HL-60 (cell line): ENCODE measurements at regions not wholly inside any gene's neighbourhood (a gene's known extent, or its start where the extent isn't known, plus 50 kb on each side); places are given as distances from the start of the nearest gene placed in this dataset.

Experiments used
- DNase-seq, 2 experiments: peaks; one replicate each; pipeline ENCODE4 v3.0.0-alpha.2; 2010 to 2020; ENCODE audit warnings: low read depth in 1 of 2, low spot score in 1 of 2
- H3K27ac ChIP-seq: fragments of 250-450 bp; sonication (Bioruptor Pico); replicated peaks from 2 replicates; pipeline ENCODE4 v1.5.1; 2020; ENCODE audit warnings: mild to moderate bottlenecking, moderate library complexity
- H3K27me3 ChIP-seq: fragments of 250-450 bp; sonication (Bioruptor Pico); 2 replicates; pipeline ENCODE4 v1.5.1; 2021; ENCODE audit warnings: mild to moderate bottlenecking, moderate library complexity; ENCODE audit not compliant: insufficient read depth, poor library complexity, severe bottlenecking
- H3K4me3 ChIP-seq: replicated peaks from 2 replicates; pipeline ENCODE4 v1.5.1; 2011; ENCODE audit warnings: mild to moderate bottlenecking, control low read depth, low read length; ENCODE audit not compliant: insufficient read depth
- GABPA ChIP-seq: IDR thresholded peaks from 2 replicates; pipeline ENCODE4 v1.6.1; 2012; ENCODE audit warnings: low read depth
- POLR2AphosphoS5 ChIP-seq: IDR thresholded peaks from 2 replicates; pipeline ENCODE4 v1.6.1; 2012; ENCODE audit warnings: low read depth
- SPI1 ChIP-seq: IDR thresholded peaks from 2 replicates; pipeline ENCODE4 v1.6.1; 2012; ENCODE audit warnings: low read depth, mild to moderate bottlenecking, borderline replicate concordance
- TF ChIP-seq, protein P1 (sequence below): IDR thresholded peaks from one replicate; pipeline ENCODE4 v1.5.1; 2011; ENCODE audit warnings: low read length, control low read depth, inconsistent platforms; ENCODE audit not compliant: insufficient read depth
- TF ChIP-seq, protein P2 (sequence below): IDR thresholded peaks from 2 replicates; pipeline ENCODE4 v1.6.1; 2012; ENCODE audit warnings: low read depth; ENCODE audit not compliant: insufficient replicate concordance

DNA sequence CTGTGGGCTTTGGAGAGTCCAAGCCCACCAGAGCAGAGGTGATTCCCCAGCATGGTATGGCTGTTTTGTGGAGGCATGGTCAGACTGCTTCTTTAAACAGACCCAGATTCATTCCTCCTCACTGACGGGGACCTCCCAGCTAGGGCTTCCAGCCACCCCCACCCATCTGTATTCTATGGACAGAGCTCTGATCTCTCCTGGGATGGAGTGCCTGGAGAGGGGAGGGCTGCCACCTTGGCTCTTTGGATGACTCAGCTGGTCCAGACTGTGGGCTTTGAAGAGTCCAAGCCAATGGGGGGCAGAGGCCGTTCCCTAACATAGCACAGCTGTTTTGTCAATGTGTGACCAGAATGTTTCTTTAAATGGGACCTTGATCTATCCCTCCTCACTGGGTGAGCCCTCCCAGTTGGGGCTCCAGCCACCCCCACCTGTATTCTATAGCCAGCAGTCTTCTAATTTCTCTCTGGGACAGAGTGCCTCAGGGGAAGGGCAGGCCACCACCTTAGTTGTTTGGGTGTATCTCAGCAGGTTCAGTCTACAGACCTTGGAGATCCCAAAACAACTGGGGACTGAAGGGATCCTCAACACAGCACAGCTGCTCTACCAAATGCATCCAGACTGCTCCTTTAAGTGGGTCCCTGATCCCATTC is 122.0 kb upstream of the OSTN start:
- TF ChIP-seq, protein P1, sequence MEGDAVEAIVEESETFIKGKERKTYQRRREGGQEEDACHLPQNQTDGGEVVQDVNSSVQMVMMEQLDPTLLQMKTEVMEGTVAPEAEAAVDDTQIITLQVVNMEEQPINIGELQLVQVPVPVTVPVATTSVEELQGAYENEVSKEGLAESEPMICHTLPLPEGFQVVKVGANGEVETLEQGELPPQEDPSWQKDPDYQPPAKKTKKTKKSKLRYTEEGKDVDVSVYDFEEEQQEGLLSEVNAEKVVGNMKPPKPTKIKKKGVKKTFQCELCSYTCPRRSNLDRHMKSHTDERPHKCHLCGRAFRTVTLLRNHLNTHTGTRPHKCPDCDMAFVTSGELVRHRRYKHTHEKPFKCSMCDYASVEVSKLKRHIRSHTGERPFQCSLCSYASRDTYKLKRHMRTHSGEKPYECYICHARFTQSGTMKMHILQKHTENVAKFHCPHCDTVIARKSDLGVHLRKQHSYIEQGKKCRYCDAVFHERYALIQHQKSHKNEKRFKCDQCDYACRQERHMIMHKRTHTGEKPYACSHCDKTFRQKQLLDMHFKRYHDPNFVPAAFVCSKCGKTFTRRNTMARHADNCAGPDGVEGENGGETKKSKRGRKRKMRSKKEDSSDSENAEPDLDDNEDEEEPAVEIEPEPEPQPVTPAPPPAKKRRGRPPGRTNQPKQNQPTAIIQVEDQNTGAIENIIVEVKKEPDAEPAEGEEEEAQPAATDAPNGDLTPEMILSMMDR: no peak
- no peak for TF ChIP-seq POLR2AphosphoS5
- TF ChIP-seq, protein P2, sequence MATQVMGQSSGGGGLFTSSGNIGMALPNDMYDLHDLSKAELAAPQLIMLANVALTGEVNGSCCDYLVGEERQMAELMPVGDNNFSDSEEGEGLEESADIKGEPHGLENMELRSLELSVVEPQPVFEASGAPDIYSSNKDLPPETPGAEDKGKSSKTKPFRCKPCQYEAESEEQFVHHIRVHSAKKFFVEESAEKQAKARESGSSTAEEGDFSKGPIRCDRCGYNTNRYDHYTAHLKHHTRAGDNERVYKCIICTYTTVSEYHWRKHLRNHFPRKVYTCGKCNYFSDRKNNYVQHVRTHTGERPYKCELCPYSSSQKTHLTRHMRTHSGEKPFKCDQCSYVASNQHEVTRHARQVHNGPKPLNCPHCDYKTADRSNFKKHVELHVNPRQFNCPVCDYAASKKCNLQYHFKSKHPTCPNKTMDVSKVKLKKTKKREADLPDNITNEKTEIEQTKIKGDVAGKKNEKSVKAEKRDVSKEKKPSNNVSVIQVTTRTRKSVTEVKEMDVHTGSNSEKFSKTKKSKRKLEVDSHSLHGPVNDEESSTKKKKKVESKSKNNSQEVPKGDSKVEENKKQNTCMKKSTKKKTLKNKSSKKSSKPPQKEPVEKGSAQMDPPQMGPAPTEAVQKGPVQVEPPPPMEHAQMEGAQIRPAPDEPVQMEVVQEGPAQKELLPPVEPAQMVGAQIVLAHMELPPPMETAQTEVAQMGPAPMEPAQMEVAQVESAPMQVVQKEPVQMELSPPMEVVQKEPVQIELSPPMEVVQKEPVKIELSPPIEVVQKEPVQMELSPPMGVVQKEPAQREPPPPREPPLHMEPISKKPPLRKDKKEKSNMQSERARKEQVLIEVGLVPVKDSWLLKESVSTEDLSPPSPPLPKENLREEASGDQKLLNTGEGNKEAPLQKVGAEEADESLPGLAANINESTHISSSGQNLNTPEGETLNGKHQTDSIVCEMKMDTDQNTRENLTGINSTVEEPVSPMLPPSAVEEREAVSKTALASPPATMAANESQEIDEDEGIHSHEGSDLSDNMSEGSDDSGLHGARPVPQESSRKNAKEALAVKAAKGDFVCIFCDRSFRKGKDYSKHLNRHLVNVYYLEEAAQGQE: no peak
- no peak for TF ChIP-seq SPI1
- TF ChIP-seq GABPA: no peak
- Histone ChIP-seq H3K27ac (no peak overlapping the region), H3K27me3 (no peaks in the 10 kb centered on the region), H3K4me3 (no peak overlapping the region)
- no peak for DNase-seq

DNA sequence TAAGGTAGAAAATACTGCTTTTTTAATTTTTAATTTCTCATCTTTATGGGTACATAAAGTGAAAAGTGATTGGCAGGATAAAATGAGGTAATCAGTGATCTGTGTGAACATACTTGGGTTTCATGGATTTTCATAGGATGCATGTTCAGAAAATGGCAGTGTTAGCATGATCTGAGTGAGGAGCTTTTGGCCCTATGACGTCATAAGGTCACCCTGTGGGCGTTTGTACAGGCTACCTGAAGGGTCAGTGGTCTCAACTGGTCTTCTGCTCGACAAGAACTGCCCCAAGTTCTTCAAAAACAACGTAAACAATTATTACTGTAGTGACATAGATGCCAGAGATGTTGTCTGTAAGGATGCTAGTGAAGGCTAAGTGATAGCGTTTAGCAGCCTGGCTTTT is 124.5 kb upstream of the OSTN start:
- TF ChIP-seq, protein P2: no peak
- TF ChIP-seq, protein P1: no peak
- TF ChIP-seq SPI1 (no peak), GABPA (no peak), POLR2AphosphoS5 (no peak)
- DNase-seq: no peak
- no peak overlapping the region for H3K4me3 ChIP-seq
- H3K27ac ChIP-seq: no peak overlapping the region
- peaks cover 2% of the 10 kb centered on the region for H3K27me3 ChIP-seq

DNA sequence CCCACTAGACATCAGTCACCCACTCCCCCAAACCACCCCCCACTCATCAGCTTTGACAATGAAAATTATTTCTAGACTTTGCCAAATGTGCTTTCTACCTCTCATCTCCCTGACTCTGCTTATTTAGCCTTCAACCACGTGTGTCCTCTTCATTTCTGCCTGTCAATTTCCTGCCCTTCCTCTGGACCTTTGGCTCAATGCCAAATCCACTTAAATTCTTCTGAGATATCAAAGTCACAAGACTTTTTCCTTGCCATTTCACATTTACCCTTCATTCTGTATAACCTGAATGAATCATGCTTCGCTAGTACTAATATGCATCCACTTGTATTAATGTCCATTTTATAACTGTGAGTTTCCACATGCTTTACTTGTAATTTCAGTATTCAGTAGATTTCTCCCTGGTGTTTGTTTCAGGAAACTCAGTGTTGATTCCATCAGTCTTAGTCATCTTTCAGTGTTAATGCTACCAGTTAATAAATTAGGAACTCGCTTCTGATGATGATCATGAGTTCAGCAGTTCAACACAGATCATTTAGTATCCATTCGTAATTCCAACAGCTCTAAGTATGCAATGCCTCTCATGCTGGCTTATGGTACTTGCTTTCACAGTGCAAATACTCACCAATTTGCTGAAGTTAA is 128.2 kb upstream of the OSTN start:
- TF ChIP-seq, protein P1: no peak
- TF ChIP-seq SPI1: no peak
- TF ChIP-seq POLR2AphosphoS5: no peak
- TF ChIP-seq GABPA: no peak
- TF ChIP-seq, protein P2: no peak
- peaks cover 2% of the 10 kb centered on the region for H3K27me3 ChIP-seq
- H3K27ac ChIP-seq: no peak overlapping the region
- DNase-seq: no peak
- H3K4me3 ChIP-seq: no peak overlapping the region
